Uterus (tissue), 3 donors: ENCODE measurements at regions not wholly inside any gene's neighbourhood (a gene's known extent, or its start where the extent isn't known, plus 50 kb on each side); places are given as distances from the start of the nearest gene placed in this dataset.

Source experiments
- DNase-seq, 2 donors: peaks; one replicate each; pipeline ENCODE4 v3.0.0-alpha.2; 2019 to 2020
- H3K27ac ChIP-seq, 2 donors: fragments of 200-600 bp; sonication (generic); 1 replicate in 1 of 2; 2 replicates in 1 of 2; pipeline ENCODE4 v1.5.1; 2016 to 2018
- H3K27me3 ChIP-seq, 2 donors: fragments of 200-600 bp; sonication (generic); one replicate each; pipeline ENCODE4 v1.5.1; 2018 to 2019; ENCODE audit warnings: control low read depth in 1 of 2
- H3K36me3 ChIP-seq, 2 donors: fragments of 200-600 bp; sonication (generic); one replicate each; pipeline ENCODE4 v1.5.1; 2019; ENCODE audit warnings: control low read depth in 1 of 2
- H3K4me1 ChIP-seq, 2 donors: fragments of 200-600 bp; sonication (generic); one replicate each; pipeline ENCODE4 v1.5.1; 2018 to 2019; ENCODE audit warnings: control low read depth in 1 of 2
- H3K4me3 ChIP-seq, 2 donors: fragments of 200-600 bp; sonication (generic); 1 replicate in 1 of 2; 2 replicates in 1 of 2; pipeline ENCODE4 v1.5.1; 2018 to 2019; ENCODE audit warnings: mild to moderate bottlenecking in 1 of 2
- H3K9me3 ChIP-seq, 2 donors: fragments of 200-600 bp; sonication (generic); one replicate each; pipeline ENCODE4 v1.5.1; 2019; ENCODE audit warnings: control low read depth in 1 of 2
- CTCF ChIP-seq, 4 experiments: fragments of 200-600 bp in 2 of 4; fragments of 450-650 bp in 2 of 4; sonication (generic) in 2 of 4; IDR thresholded peaks; one replicate each; pipeline ENCODE4 v1.5.1; 2016 to 2019; ENCODE audit warnings: antibody characterized with exemption in 4 of 4, mild to moderate bottlenecking in 2 of 4, moderate library complexity in 1 of 4
- POLR2A ChIP-seq, 2 donors: fragments of 450-650 bp; IDR thresholded peaks; one replicate each; pipeline ENCODE4 v1.6.1; 2016; ENCODE audit warnings: antibody characterized with exemption in 2 of 2, mild to moderate bottlenecking in 1 of 2, moderate library complexity in 1 of 2
- intact Hi-C: fragments of 100-400 bp; cut with DNase I; formaldehyde crosslinking; loops from one replicate; pipeline ENCODE4 v1.15.1; 2023; ENCODE audit warnings: low total_unique reads
- donor health status: DM: yes; HTN: yes; CAD: no.

- H3K4me3 ChIP-seq, result no peak overlapping the region
- H3K9me3 ChIP-seq, result no peaks in the 10 kb centered on the region
- DNase-seq, result no peak
- H3K36me3 ChIP-seq, result no peaks in the 10 kb centered on the region
- intact Hi-C loops, result no loop called here
- TF ChIP-seq POLR2A (IDR thresholded peaks at IDR 0.05), result no peak
- TF ChIP-seq CTCF (IDR thresholded peaks at IDR 0.05), result no peak
- no peaks in the 10 kb centered on the region for H3K4me1 ChIP-seq
- H3K27me3 ChIP-seq, result no peaks in the 10 kb centered on the region
- no peak overlapping the region for H3K27ac ChIP-seq
Measured at GRCh38 chr6:155782320-155782731, 326.7 kb upstream of the NOX3 start.

DNA sequence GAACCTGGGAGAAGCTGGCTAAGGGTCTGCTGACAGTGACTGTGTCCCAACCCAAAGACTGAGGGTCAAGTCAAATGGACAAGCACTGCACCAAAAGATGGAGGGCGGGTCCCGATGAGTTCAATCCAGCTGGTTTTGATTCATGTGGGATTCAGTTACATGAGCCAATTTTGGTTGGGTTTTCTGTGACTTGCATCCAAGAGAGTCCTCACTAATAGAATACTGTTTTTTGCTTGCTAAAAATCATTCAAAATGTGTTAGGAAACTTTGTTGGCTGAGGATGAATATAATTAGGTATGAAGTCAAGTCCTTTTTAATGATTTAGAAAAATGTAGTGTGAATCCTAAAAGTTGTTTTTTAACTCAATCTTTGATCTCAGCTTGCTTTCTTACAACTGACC, 323.8 kb upstream of the NOX3 start:
- no peak overlapping the region for H3K27ac ChIP-seq
- no peak for DNase-seq
- TF ChIP-seq POLR2A (IDR thresholded peaks at IDR 0.05) (no peak), CTCF (IDR thresholded peaks at IDR 0.05) (no peak)

DNA sequence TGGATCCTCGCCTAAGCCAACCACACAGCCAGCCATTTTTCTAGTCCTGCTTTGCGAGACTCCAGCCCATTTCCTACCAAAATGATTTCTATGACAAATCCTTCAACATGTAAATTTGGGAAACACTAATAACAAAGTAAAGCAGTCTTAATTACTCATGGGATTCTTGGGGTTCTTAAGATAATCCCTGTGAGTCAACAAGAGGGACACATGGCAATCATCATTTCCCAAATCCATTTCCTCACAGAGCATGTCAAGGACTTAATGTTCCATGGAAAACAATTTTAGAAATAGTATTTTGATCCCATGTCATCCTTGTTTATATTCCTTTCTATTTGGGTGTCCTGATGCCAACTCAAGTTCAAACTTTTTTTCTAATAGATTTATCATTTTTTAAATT, 322.7 kb upstream of the NOX3 start:
- Histone ChIP-seq H3K27ac (no peak overlapping the region), H3K36me3 (no peaks in the 10 kb centered on the region), H3K4me1 (no peaks in the 10 kb centered on the region), H3K27me3 (no peaks in the 10 kb centered on the region), H3K4me3 (no peak overlapping the region), H3K9me3 (no peaks in the 10 kb centered on the region)
- DNase-seq, result no peak
- TF ChIP-seq POLR2A (IDR thresholded peaks at IDR 0.05), result no peak
- no peak for TF ChIP-seq CTCF (IDR thresholded peaks at IDR 0.05)
- intact Hi-C loops, result no loop called here

More for the DNA sequence above, 323.8 kb upstream of the NOX3 start:
- Histone ChIP-seq H3K27me3 (no peaks in the 10 kb centered on the region), H3K4me3 (no peak overlapping the region), H3K36me3 (no peaks in the 10 kb centered on the region), H3K4me1 (no peaks in the 10 kb centered on the region), H3K9me3 (no peaks in the 10 kb centered on the region)
- intact Hi-C loops, result no loop called here

- H3K9me3 ChIP-seq, result no peaks in the 10 kb centered on the region
- H3K4me3 ChIP-seq, result no peak overlapping the region
- H3K27me3 ChIP-seq, result no peaks in the 10 kb centered on the region
- intact Hi-C loops, result no loop called here
- TF ChIP-seq CTCF (IDR thresholded peaks at IDR 0.05), result no peak
- no peak for TF ChIP-seq POLR2A (IDR thresholded peaks at IDR 0.05)
- DNase-seq, result no peak
- H3K27ac ChIP-seq, result no peak overlapping the region
- no peaks in the 10 kb centered on the region for H3K36me3 ChIP-seq
- H3K4me1 ChIP-seq, result no peaks in the 10 kb centered on the region
Measured at GRCh38 chr6:155771822-155772221, 316.2 kb upstream of the NOX3 start.

- TF ChIP-seq CTCF (IDR thresholded peaks at IDR 0.05), result no peak
- no peak for TF ChIP-seq POLR2A (IDR thresholded peaks at IDR 0.05)
- Histone ChIP-seq H3K9me3 (no peaks in the 10 kb centered on the region), H3K4me1 (no peaks in the 10 kb centered on the region), H3K4me3 (no peak overlapping the region), H3K27ac (no peak overlapping the region), H3K36me3 (no peaks in the 10 kb centered on the region), H3K27me3 (no peaks in the 10 kb centered on the region)
- intact Hi-C loops, result no loop called here
- no peak for DNase-seq
Measured at GRCh38 chr6:155770856-155771255, 315.2 kb upstream of the NOX3 start.
